ENCODE measurements at regions not wholly inside any gene's neighbourhood (a gene's known extent, or its start where the extent isn't known, plus 50 kb on each side); places are given as distances from the start of the nearest gene placed in this dataset.

DNA sequence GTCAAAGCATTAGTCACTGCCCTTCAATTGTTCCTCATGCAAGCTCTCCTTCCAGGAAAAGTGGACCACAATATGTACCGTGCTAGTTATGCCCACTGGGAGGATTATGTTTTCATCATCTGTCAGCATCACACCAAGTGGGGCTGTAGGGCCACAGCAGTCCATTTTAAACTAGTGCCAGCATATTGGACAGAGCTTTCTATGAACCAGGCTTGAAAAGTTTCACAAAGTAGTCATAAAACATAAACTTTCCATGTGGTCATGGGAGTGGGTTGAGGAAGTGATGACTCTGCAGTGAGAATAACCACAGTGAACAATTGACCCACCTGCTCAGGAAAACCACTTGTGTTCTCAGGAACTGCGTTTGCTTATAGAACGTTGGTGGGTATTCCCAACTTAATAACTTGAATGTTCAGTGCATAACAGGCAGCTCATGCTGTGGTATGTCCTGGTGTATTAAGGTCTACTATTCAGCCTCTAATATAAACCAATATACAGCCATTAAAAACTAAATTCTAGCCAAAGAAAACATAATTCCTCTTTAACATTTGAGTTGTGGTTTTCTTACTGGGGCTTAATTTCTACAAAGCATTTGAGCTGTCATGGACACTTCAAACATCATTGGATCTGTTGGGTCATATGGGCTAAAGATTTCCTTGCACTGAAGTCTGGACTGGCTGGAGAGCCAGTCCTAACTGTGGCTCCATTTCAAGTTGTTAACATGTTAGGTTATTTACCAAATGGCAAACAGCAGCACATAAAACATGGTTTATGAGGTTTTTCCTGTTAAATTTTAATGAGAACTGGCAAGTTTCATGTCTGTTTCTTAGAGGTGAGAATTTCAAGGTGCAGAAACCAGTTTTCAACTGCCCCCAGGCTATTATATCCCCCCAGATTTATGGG lies 274.1 kb downstream of the OTOL1 start:
- H3K4me2 ChIP-seq (ENCODE audit: extremely low read depth, insufficient read depth, low read length) = no peak overlapping the region
- H2AFZ ChIP-seq (ENCODE audit: low read length) = no peak overlapping the region
- H4K20me1 ChIP-seq (ENCODE audit: control insufficient read depth, extremely low read depth, insufficient read depth, low read length) = no peaks in the 10 kb centered on the region
- no peaks in the 10 kb centered on the region for H3K9me3 ChIP-seq (ENCODE audit: control insufficient read depth, insufficient read depth, low read depth, low read length)
- H3K4me1 ChIP-seq (ENCODE audit: control insufficient read depth, extremely low read depth, insufficient read depth, low read length) = no peaks in the 10 kb centered on the region
- no peak overlapping the region for H3K27ac ChIP-seq (ENCODE audit: insufficient read depth, low read length)
- H3K79me2 ChIP-seq (ENCODE audit: control insufficient read depth, insufficient read depth, low read length) = no peaks in the 10 kb centered on the region
- H3K9ac ChIP-seq (ENCODE audit: insufficient read depth, low read length) = no peak overlapping the region
- H3K27me3 ChIP-seq (ENCODE audit: control insufficient read depth, insufficient read depth, low read length) = no peaks in the 10 kb centered on the region
- peak; percentile 27 to 88 for DNase-seq (ENCODE audit: low read depth in 2 of 2)
- no peak overlapping the region for H3K4me3 ChIP-seq (replicated peaks in 1 of 4; ENCODE audit: control extremely low read depth in 1 of 4, insufficient read depth in 1 of 4, low read depth in 3 of 4, low read length in 4 of 4)
- no peaks in the 10 kb centered on the region for H3K36me3 ChIP-seq (ENCODE audit: control insufficient read depth, insufficient read depth, low read length)
- TF ChIP-seq, protein P1, sequence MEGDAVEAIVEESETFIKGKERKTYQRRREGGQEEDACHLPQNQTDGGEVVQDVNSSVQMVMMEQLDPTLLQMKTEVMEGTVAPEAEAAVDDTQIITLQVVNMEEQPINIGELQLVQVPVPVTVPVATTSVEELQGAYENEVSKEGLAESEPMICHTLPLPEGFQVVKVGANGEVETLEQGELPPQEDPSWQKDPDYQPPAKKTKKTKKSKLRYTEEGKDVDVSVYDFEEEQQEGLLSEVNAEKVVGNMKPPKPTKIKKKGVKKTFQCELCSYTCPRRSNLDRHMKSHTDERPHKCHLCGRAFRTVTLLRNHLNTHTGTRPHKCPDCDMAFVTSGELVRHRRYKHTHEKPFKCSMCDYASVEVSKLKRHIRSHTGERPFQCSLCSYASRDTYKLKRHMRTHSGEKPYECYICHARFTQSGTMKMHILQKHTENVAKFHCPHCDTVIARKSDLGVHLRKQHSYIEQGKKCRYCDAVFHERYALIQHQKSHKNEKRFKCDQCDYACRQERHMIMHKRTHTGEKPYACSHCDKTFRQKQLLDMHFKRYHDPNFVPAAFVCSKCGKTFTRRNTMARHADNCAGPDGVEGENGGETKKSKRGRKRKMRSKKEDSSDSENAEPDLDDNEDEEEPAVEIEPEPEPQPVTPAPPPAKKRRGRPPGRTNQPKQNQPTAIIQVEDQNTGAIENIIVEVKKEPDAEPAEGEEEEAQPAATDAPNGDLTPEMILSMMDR (conservative IDR thresholded peaks at IDR 0.05 in 1 of 2, IDR thresholded peaks at IDR 0.05 in 1 of 2; ENCODE audit: low read depth in 1 of 2, low read length in 2 of 2) = no peak
- no peak for TF ChIP-seq EZH2 (IDR thresholded peaks at IDR 0.05; ENCODE audit: low read length, missing control alignments)

DNA sequence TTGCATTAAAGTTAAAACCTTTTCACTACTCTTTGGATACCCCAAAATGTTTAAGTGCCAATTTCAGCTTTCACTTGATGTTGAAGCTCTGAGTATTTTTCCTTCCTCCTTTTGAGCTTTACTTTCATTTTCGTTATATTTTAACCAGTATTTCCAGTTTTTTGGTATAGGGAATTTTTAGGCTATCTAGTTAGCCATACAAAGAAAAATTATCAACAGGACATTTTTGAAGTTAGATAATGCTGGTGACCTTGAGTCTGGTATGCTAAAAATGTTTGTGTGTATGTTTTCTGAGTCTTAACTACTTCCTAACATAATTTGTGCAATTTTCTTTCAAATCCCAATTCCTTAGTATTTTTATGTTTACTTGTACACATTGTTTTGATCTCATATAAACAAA lies 284.8 kb downstream of the OTOL1 start:
- H2AFZ ChIP-seq (ENCODE audit: low read length) = no peak overlapping the region
- H3K4me2 ChIP-seq (ENCODE audit: extremely low read depth, insufficient read depth, low read length) = no peak overlapping the region
- no peak overlapping the region for H3K27ac ChIP-seq (ENCODE audit: insufficient read depth, low read length)
- no peaks in the 10 kb centered on the region for H3K4me1 ChIP-seq (ENCODE audit: control insufficient read depth, extremely low read depth, insufficient read depth, low read length)
- H3K9me3 ChIP-seq (ENCODE audit: control insufficient read depth, insufficient read depth, low read depth, low read length) = no peaks in the 10 kb centered on the region
- H3K4me3 ChIP-seq (replicated peaks in 1 of 4; ENCODE audit: control extremely low read depth in 1 of 4, insufficient read depth in 1 of 4, low read depth in 3 of 4, low read length in 4 of 4) = no peak overlapping the region
- TF ChIP-seq, protein P1 (conservative IDR thresholded peaks at IDR 0.05 in 1 of 2, IDR thresholded peaks at IDR 0.05 in 1 of 2; ENCODE audit: low read depth in 1 of 2, low read length in 2 of 2) = no peak
- no peak for TF ChIP-seq EZH2 (IDR thresholded peaks at IDR 0.05; ENCODE audit: low read length, missing control alignments)
- H3K9ac ChIP-seq (ENCODE audit: insufficient read depth, low read length) = no peak overlapping the region
- H4K20me1 ChIP-seq (ENCODE audit: control insufficient read depth, extremely low read depth, insufficient read depth, low read length) = no peaks in the 10 kb centered on the region
- no peak for DNase-seq (ENCODE audit: low read depth in 2 of 2)
- H3K27me3 ChIP-seq (ENCODE audit: control insufficient read depth, insufficient read depth, low read length) = no peaks in the 10 kb centered on the region
- no peaks in the 10 kb centered on the region for H3K79me2 ChIP-seq (ENCODE audit: control insufficient read depth, insufficient read depth, low read length)
- H3K36me3 ChIP-seq (ENCODE audit: control insufficient read depth, insufficient read depth, low read length) = no peaks in the 10 kb centered on the region

DNA sequence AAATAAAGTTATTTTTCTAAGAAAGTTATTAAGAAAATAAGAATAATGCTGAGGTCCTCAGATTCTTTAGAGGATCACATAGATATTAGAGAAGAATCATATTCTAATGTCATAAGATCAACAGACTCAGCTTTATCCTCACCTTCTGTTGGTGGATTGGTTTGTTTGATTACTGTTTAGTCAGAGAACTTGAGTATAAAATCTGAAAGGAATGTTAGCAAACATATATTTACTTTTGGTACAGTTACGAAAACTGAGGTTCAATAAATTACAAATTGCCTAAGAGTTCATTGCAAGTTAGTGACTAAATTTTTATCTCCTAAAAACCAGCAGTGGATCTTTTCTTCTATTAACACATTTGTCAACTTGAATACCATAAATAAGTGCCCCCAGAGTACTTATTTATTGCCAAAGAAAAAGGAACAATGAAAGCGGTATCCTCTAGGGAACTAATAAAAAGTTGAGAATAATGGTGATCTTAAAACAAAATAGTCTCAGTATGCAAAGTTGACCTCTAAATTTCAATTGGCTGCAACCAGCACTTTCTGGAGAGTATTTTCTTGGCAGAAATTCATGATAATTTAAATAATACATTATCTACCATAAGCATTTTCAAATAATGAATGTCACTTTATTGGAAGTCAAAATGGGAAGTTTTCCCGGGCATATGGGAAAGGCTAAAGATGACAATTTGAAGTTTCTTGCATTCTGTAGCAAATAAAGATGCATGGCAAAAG lies 296.8 kb downstream of the OTOL1 start:
- TF ChIP-seq, protein P1 (conservative IDR thresholded peaks at IDR 0.05 in 1 of 2, IDR thresholded peaks at IDR 0.05 in 1 of 2; ENCODE audit: low read depth in 1 of 2, low read length in 2 of 2) = no peak
- no peak for TF ChIP-seq EZH2 (IDR thresholded peaks at IDR 0.05; ENCODE audit: low read length, missing control alignments)
- Histone ChIP-seq H3K27ac (ENCODE audit: insufficient read depth, low read length) (no peak overlapping the region), H3K9me3 (ENCODE audit: control insufficient read depth, insufficient read depth, low read depth, low read length) (no peaks in the 10 kb centered on the region)

More for the DNA sequence above, 296.8 kb downstream of the OTOL1 start:
- no peak overlapping the region for H3K9ac ChIP-seq (ENCODE audit: insufficient read depth, low read length)
- H3K36me3 ChIP-seq (ENCODE audit: control insufficient read depth, insufficient read depth, low read length) = no peaks in the 10 kb centered on the region
- H2AFZ ChIP-seq (ENCODE audit: low read length) = no peak overlapping the region
- no peaks in the 10 kb centered on the region for H3K27me3 ChIP-seq (ENCODE audit: control insufficient read depth, insufficient read depth, low read length)
- H3K79me2 ChIP-seq (ENCODE audit: control insufficient read depth, insufficient read depth, low read length) = no peaks in the 10 kb centered on the region
- H3K4me3 ChIP-seq (replicated peaks in 1 of 4; ENCODE audit: control extremely low read depth in 1 of 4, insufficient read depth in 1 of 4, low read depth in 3 of 4, low read length in 4 of 4) = no peak overlapping the region
- no peak for DNase-seq (ENCODE audit: low read depth in 2 of 2)
- no peaks in the 10 kb centered on the region for H4K20me1 ChIP-seq (ENCODE audit: control insufficient read depth, extremely low read depth, insufficient read depth, low read length)
- no peak overlapping the region for H3K4me2 ChIP-seq (ENCODE audit: extremely low read depth, insufficient read depth, low read length)
- no peaks in the 10 kb centered on the region for H3K4me1 ChIP-seq (ENCODE audit: control insufficient read depth, extremely low read depth, insufficient read depth, low read length)
